GM23338 (cell line): ENCODE measurements at regions not wholly inside any gene's neighbourhood (a gene's known extent, or its start where the extent isn't known, plus 50 kb on each side); places are given as distances from the start of the nearest gene placed in this dataset.

ENCODE experiments used
- ATAC-seq: fragments of 200-7000 bp; cut with Tn5 transposase; 3 replicates; pipeline ENCODE4 v1.9.1; 2020
- DNase-seq: peaks from one replicate; pipeline ENCODE4 v3.0.0-alpha.2; 2015; ENCODE audit warnings: low spot score
- H2AFZ ChIP-seq: fragments of 200-600 bp; sonication (generic); 2 replicates; pipeline ENCODE4 v1.8.0; 2016; ENCODE audit warnings: antibody characterized with exemption, mild to moderate bottlenecking, moderate library complexity
- H3F3A ChIP-seq: fragments of 200-600 bp; sonication (generic); replicated peaks from 2 replicates; pipeline ENCODE4 v1.8.0; 2017; ENCODE audit warnings: antibody characterized with exemption, mixed run types, low read depth
- H3K27ac ChIP-seq: fragments of 200-600 bp; sonication (generic); 2 replicates; pipeline ENCODE4 v1.6.1; 2016; ENCODE audit warnings: low read depth
- H3K27me3 ChIP-seq: fragments of 200-600 bp; sonication (generic); 2 replicates; pipeline ENCODE4 v1.8.0; 2016; ENCODE audit warnings: mild to moderate bottlenecking, mixed run types, moderate library complexity; ENCODE audit not compliant: insufficient read depth
- H3K36me3 ChIP-seq: fragments of 200-600 bp; sonication (generic); 2 replicates; pipeline ENCODE4 v1.8.0; 2016; ENCODE audit warnings: mild to moderate bottlenecking; ENCODE audit not compliant: insufficient read depth
- H3K4me1 ChIP-seq: fragments of 200-600 bp; sonication (generic); 2 replicates; pipeline ENCODE4 v1.8.0; 2016; ENCODE audit warnings: mild to moderate bottlenecking, moderate library complexity; ENCODE audit not compliant: insufficient read depth
- H3K4me2 ChIP-seq: fragments of 200-600 bp; sonication (generic); 2 replicates; pipeline ENCODE4 v1.7.1; 2017; ENCODE audit warnings: mixed run types
- H3K4me3 ChIP-seq: fragments of 200-600 bp; sonication (generic); 2 replicates; pipeline ENCODE4 v1.6.1; 2016; ENCODE audit warnings: mixed run types
- H3K79me2 ChIP-seq: fragments of 200-600 bp; sonication (generic); replicated peaks from 2 replicates; pipeline ENCODE4 v1.8.0; 2017; ENCODE audit warnings: mild to moderate bottlenecking; ENCODE audit not compliant: insufficient read depth
- H3K9me2 ChIP-seq: fragments of 200-600 bp; sonication (generic); 2 replicates; pipeline ENCODE4 v1.8.0; 2017; ENCODE audit not compliant: insufficient read depth
- H4K20me1 ChIP-seq: fragments of 200-600 bp; sonication (generic); replicated peaks from 2 replicates; pipeline ENCODE4 v1.8.0; 2017; ENCODE audit warnings: mild to moderate bottlenecking; ENCODE audit not compliant: insufficient read depth
- H3K27ac Mint-ChIP-seq: 2 replicates; pipeline ENCODE4 v1.8.0; 2020; ENCODE audit warnings: inconsistent platforms, mild to moderate bottlenecking, moderate library complexity, mixed read lengths
- H3K27me3 Mint-ChIP-seq: 3 replicates; pipeline ENCODE4 v1.8.0; 2022; ENCODE audit warnings: low read depth, mild to moderate bottlenecking, moderate library complexity, mixed read lengths, inconsistent platforms; ENCODE audit not compliant: insufficient read depth, poor library complexity
- H3K36me3 Mint-ChIP-seq: 3 replicates; pipeline ENCODE4 v1.8.0; 2021; ENCODE audit warnings: low read depth, mild to moderate bottlenecking, inconsistent platforms, moderate library complexity, mixed read lengths
- H3K4me1 Mint-ChIP-seq: 3 replicates; pipeline ENCODE4 v1.8.0; 2020; ENCODE audit warnings: mild to moderate bottlenecking, inconsistent platforms, mixed read lengths
- H3K4me3 Mint-ChIP-seq: 3 replicates; pipeline ENCODE4 v1.8.0; 2021; ENCODE audit warnings: moderate library complexity, mild to moderate bottlenecking, inconsistent platforms, mixed read lengths
- H3K9me3 Mint-ChIP-seq: 3 replicates; pipeline ENCODE4 v1.8.0; 2020; ENCODE audit warnings: moderate library complexity, mild to moderate bottlenecking, inconsistent platforms, mixed read lengths
- CTCF ChIP-seq, 2 experiments: fragments of 200-600 bp in 1 of 2; sonication (generic) in 1 of 2; conservative IDR thresholded peaks; 2 replicates each; pipeline versions ENCODE4 v1.5.1 to v1.6.1; 2016 to 2017; ENCODE audit warnings: antibody characterized with exemption in 2 of 2, low read depth in 2 of 2, mild to moderate bottlenecking in 2 of 2, moderate library complexity in 1 of 2
- JUNB ChIP-seq: IDR thresholded peaks from one replicate; pipeline ENCODE4 v1.6.1; 2016; ENCODE audit warnings: antibody characterized with exemption; ENCODE audit not compliant: unreplicated experiment
- NANOG ChIP-seq: IDR thresholded peaks from 2 replicates; pipeline ENCODE4 v1.6.1; 2016; ENCODE audit warnings: antibody characterized with exemption, borderline replicate concordance
- POLR2AphosphoS5 ChIP-seq: IDR thresholded peaks from 2 replicates; pipeline ENCODE4 v1.6.1; 2016; ENCODE audit warnings: antibody characterized with exemption, low read depth
- STAT1 ChIP-seq: IDR thresholded peaks from one replicate; pipeline ENCODE4 v1.6.1; 2016; ENCODE audit warnings: antibody characterized with exemption; ENCODE audit not compliant: unreplicated experiment
- ZNF114 ChIP-seq: fragments of 250-450 bp; sonication (Bioruptor Pico); IDR thresholded peaks from 2 replicates; pipeline ENCODE4 v1.5.0; 2020; ENCODE audit warnings: mild to moderate bottlenecking, moderate library complexity
- ZNF331 ChIP-seq: fragments of 250-450 bp; sonication (Bioruptor Pico); IDR thresholded peaks from 2 replicates; pipeline ENCODE4 v1.5.0; 2020; ENCODE audit warnings: low read depth, mild to moderate bottlenecking, moderate library complexity
- ZNF462 ChIP-seq: fragments of 250-450 bp; sonication (Bioruptor Pico); IDR thresholded peaks from 2 replicates; pipeline ENCODE4 v1.5.0; 2020; ENCODE audit warnings: mild to moderate bottlenecking, moderate library complexity
- TF ChIP-seq, protein P1 (sequence below): IDR thresholded peaks from 2 replicates; pipeline ENCODE4 v1.6.1; 2016; ENCODE audit warnings: antibody characterized with exemption

- TF ChIP-seq ZNF462 (CRISPR knock-in tag): no peak
- no peak for TF ChIP-seq CTCF (conservative IDR thresholded peaks at IDR 0.05; ENCODE audit: low read depth in 2 of 2)
- TF ChIP-seq ZNF331: no peak
- no peak for TF ChIP-seq JUNB
- TF ChIP-seq POLR2AphosphoS5: no peak
Measured at GRCh38 chr12:84637926-84638325, 274.7 kb downstream of the SLC6A15 start (continued).

DNA sequence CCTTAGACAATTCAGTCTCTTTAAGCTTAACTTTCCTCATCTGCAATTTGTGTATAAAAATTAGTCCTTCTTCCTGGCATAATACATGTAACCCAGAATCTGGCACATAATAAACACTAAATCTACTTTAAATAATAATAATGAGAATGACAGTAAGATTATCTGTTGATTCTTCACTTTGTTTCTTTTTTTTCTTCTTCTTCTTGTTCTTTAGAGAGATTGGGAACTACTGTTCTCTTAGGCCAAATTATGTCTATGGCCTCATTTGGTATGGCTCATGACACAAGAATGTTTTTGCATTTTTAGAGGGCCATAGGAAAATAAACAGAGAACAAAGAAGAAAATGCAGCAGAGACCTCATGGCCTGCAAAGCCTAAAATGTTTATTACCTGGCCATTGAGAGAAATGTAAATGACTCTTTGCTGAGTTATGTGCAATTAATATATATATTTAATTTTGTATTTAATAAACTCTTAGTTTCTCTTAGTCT lies 275.8 kb downstream of the SLC6A15 start:
- DNase-seq: no peak
- no peak overlapping the region for H3K27ac Mint-ChIP-seq
- TF ChIP-seq, protein P1, sequence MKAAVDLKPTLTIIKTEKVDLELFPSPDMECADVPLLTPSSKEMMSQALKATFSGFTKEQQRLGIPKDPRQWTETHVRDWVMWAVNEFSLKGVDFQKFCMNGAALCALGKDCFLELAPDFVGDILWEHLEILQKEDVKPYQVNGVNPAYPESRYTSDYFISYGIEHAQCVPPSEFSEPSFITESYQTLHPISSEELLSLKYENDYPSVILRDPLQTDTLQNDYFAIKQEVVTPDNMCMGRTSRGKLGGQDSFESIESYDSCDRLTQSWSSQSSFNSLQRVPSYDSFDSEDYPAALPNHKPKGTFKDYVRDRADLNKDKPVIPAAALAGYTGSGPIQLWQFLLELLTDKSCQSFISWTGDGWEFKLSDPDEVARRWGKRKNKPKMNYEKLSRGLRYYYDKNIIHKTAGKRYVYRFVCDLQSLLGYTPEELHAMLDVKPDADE: no peak
- TF ChIP-seq NANOG (no peak), STAT1 (no peak), ZNF114 (CRISPR knock-in tag) (no peak)

More for the DNA sequence above, 275.8 kb downstream of the SLC6A15 start:
- Histone ChIP-seq H3F3A (no peaks in the 10 kb centered on the region), H3K4me1 (peaks cover 4% of the 10 kb centered on the region; the same call in 1 of the 2 replicates), H2AFZ (no peak overlapping the region), H3K36me3 (no peaks in the 10 kb centered on the region), H3K4me3 (no peak overlapping the region), H3K27me3 (no peaks in the 10 kb centered on the region), H4K20me1 (no peaks in the 10 kb centered on the region), H3K79me2 (no peaks in the 10 kb centered on the region), H3K4me2 (no peak overlapping the region), H3K9me2 (no peaks in the 10 kb centered on the region), H3K27ac (no peak overlapping the region)
- no peak for ATAC-seq
- Mint-ChIP-seq H3K4me3 (no peak overlapping the region), H3K9me3 (no peaks in the 10 kb centered on the region), H3K4me1 (peaks cover 19% of the 10 kb centered on the region), H3K27me3 (no peaks in the 10 kb centered on the region), H3K36me3 (no peaks in the 10 kb centered on the region)
